Fibroblast of lung (primary cell): ENCODE measurements at regions not wholly inside any gene's neighbourhood (a gene's known extent, or its start where the extent isn't known, plus 50 kb on each side); places are given as distances from the start of the nearest gene placed in this dataset.

Experiments used
- CTCF ChIP-seq, 2 donors: IDR thresholded peaks in 1 of 2; conservative IDR thresholded peaks in 1 of 2; 1 replicate in 1 of 2; 2 replicates in 1 of 2; pipeline ENCODE4 v1.5.1; 2011 to 2012; ENCODE audit warnings: low read length in 2 of 2, control low read depth in 1 of 2, inconsistent platforms in 1 of 2, low read depth in 1 of 2, mild to moderate bottlenecking in 1 of 2
- EZH2 ChIP-seq: IDR thresholded peaks from 2 replicates; pipeline ENCODE4 v1.5.1; 2012; ENCODE audit warnings: low read length, control low read depth, mild to moderate bottlenecking; ENCODE audit errors: missing control alignments

- TF ChIP-seq CTCF (conservative IDR thresholded peaks at IDR 0.05 in 1 of 2, IDR thresholded peaks at IDR 0.05 in 1 of 2; ENCODE audit: low read depth in 1 of 2, low read length in 2 of 2) (no peak), EZH2 (no peak)
These were observed 151.1 kb upstream of the MAF start for GRCh38 chr16:79751471-79752184.
